ENCODE measurements at regions not wholly inside any gene's neighbourhood (a gene's known extent, or its start where the extent isn't known, plus 50 kb on each side); places are given as distances from the start of the nearest gene placed in this dataset.
"Not testable (repeated sequence)": the region's sequence is repeated elsewhere in the genome, so short reads cannot be mapped to it uniquely, and the experiment has no call there.

DNA sequence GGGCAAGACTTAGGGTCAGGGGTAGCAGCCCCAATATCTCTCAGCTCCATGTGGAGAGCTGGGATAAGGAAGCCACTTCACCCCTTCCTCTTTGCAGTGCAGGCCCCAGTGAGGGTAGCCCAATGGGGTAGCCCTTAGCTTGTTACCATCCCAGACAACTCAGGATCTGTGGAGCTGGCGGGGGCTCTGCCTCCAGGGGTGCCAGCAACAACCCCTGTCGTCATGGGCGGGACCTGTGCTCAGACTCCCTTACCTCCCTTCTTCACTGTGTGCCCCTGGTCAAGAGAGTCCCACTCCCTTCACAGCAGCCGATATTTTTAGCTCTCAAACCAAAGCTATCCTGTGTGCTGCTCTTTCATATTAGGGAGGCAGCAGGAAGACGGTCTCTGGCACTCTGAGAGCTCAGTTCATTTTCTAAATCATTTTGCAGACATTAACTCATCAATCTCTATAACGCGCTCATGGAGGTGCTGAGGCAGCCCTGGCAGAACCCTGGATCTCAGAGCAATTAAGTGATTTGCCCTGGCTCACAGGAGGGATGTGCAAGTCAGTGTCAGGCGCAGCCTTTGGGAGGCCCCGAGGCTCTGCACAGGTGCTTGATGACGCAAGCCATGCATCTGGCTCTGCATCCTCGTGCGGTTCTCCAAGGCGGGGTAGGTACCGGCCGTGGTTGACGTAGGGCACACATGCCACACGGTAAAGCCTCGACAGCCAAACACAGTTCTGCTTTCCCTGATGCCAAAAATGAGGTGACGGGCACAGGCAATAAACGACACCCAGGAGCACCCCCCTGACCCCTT is 357.6 kb downstream of the SHANK2 start:
- no peak for DNase-seq (ENCODE audit: low spot score)

DNA sequence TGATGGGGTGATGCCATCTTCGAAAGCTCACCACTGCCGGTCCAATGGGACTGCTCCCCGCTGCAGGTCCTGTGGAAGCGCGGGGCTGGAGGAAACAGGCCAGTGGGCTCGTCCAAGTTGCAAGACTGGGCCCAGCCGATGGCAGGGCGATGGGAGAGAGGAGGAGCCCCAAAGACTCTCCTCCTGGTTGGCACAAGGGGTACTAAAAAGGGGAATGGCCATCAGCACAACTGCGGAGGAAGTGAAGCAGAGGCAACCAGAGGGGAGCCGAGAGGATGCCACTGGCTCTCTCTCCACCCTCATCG is 357.1 kb downstream of the SHANK2 start:
- DNase-seq (ENCODE audit: low spot score), result no peak

DNA sequence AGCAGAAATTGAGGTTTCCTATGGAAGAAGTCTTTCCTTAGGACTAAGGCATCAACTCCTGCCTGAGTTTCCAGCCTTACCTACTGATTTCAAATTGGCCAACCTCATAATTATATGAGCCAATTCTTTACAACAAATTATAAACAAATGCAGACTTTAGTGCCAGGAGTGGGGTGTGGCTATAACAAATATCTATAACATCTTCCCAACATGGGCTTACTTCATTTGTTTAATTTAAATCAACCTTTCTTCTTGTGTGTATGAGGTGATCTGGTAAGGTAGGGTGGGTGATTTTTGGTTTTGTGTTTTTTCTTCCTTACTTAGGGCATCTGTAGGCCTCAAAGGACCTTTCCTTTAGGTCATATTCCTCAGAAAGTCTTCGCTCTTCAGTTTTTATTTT is 354.9 kb downstream of the SHANK2 start:
- no peak for DNase-seq (ENCODE audit: low spot score)

DNA sequence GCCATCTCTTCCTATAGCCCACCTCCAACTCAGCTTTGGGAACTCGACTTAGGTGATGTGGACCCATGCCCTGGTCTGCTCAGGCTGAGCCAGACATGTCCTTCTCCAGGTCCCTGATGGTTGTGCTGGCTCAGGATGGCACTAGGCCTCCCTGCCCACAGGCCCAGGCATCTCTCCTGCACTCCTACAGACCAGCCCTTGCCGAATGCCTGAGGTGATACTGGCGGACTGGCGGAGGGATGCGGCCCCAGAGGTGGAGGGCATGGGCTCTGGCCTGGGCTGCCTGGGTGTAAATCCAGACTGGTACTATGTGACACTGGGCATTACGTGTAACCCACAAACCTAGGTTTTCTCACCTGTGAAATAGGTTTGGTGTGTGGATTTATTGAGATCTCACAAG is 352.8 kb downstream of the SHANK2 start:
- no peak for DNase-seq (ENCODE audit: low spot score)

DNA sequence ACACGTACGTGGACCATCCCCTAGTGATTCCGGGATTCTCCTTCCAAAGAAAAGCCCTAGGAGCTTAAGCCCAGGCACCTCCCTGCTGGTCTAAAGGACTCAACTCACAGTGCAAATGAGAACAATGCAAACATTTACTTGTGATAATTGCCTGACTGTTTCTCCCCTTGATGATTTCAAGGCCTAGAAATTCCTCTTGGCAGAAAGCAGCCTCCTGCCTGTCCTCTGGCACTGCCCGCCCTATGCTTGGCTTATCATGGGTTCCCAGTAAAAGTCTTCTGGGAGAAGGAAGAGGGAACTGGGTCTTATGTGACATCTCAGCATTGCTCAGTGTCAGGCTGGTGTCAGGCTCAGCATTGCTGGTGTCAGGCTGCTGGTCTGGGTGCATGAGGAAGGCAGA is 351.8 kb downstream of the SHANK2 start:
- no peak for DNase-seq (ENCODE audit: low spot score)

DNA sequence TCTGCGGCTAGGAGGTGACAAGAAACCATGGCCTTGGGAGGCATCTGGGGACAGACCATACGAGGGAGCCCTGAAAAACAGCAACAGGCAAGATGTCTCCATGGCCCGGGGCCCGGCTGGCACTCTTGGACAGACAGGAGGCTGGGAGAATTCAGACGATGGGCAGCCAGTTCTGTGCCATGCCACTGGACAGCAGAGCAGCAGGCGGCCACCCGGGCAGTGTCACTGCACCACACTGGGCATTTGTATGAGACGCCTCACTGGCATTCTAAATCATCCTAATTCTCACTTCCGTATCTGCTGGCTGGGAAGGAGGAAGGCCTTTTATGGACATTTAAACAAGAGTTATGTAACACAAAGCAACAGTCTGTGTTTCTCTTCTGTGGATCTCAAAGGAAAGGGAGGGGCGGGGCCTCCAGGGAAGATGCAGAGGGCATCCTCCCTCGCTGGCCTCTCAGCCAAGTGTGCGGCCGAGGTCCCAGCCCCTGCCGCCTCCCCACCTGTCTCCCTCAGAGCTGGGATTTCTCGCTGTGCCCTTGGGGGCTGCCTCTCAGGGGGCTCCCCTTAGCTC is 350.3 kb downstream of the SHANK2 start:
- DNase-seq (ENCODE audit: low spot score), result peak; percentile 35

DNA sequence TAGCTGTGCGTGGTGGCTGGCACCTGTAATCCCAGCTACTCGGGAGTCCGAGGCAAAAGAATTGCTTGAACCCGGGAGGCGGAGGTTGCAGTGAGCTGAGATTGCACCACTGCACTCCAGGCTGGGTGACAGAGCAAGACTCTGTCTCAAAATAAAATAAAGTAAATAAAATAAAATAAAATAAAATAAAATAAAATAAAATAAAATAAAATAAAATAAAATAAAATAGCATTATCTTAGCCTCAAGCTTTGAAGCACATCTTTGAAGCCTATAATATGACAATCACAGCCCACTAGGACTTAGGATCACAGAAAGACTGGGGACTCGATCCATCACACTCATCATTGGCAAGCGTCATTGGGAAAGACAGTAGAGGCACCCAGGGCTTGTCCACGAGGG is 349.1 kb downstream of the SHANK2 start:
- not testable (repeated sequence) for DNase-seq (ENCODE audit: low spot score)

DNA sequence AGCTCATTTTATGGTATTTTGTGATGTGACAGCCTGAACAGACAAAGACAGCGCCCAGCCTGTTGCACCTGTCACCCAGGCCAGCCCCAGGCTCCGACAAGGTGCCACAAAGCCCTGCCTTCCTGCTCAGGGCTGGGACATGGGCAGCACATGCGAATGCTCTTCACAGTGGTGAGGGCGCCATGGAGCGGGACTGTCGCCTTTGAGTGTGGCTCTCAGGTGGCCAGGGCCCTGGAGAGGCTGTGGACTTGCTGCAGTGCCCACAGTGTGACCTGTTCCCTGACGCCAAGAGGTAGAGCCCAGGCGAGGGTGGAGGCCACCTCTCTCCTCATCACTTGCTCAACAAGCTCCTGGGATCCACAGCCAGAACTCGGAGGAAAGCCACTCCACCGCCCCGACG is 346.3 kb downstream of the SHANK2 start:
- no peak for DNase-seq (ENCODE audit: low spot score)

DNA sequence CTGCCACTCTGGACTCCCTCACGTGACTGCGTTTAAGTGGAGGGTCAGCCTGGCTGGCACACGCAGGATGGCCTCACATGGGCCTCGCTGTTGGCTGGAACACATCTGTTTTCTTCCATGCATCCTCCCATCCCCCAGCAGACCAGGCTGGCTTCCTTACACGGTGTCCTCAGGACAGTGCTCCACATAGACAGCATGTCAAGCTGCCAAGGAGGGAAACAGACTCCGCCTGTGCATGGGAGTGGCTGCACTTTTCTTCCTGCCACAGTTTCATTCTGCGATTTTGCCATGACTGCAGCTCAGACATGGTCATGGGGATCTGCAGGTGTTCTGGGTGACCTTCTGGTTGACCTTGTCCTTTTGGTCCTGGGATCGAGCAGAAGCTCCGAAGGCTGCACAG is 344.2 kb downstream of the SHANK2 start:
- DNase-seq (ENCODE audit: low spot score), result no peak

DNA sequence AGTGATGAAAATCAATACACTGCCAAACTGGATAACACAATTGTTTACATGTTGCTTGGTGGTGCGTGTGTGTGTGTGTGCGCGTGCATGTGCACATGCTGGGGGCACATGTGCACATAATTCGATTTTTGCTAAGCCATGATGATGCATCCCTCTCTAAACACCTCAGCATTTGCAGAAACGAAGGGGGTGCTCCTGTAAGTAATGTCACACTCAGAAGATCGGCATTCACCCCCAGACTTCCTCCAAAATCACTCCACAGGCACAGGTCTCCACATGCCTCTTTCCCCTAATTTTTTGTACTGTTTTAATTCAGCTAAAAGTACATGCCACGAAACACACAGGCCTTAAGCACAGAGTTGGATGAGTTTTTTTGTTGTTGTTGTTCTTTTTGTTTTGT is 341.5 kb downstream of the SHANK2 start:
- no peak for DNase-seq (ENCODE audit: low spot score)

DNA sequence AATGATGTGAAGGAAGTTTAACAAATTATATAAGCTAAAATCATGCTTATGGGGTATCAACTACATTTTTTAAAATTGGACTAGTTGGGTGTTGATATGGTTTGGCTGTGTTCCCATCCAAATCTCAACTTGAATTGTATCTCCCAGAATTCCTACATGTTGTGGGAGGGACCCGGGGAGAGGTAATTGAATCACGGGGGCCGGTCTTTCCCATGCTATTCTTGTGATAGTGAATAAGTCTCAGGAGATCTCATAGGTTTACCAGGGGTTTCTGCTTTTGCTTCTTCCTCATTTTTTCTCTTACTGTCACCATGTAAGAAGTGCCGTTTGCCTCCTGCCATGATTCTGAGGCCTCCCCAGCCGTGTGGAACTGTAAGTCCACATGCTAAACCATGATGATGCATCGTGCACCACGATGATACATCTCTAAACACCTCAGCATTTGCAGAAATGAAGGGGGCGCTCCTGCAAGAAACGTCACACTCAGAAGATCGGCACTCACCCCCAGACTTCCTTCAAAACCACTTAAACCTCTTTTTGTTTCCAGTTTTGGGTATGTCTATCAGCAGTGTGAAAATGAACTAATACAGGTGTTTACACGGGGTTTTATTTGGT is 340.0 kb downstream of the SHANK2 start:
- peak; percentile 89 for DNase-seq (ENCODE audit: low spot score)

DNA sequence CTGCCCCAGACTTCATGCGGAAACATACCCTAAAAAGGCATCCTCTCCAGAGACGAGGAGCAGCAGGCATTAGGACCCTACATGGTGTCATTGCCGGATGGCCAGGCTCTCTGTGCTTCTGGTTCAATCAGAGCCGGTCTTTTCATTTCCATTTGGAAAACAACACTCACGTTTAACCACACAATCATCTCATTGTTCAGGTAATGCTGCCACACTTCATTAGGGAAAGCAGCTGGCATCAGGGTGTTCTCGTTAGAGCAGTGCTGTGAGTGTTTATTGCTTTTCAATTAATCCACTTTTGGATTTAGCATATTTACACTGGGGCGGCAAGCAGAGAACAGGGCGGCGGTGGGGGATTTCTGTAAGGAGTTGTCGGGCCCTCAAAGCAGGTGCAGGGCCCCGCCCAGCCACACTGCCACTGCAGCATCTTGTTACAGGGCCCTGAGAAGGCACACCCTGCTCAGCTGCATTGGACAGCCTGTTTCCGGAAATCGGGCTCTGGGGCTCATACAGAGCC is 338.6 kb downstream of the SHANK2 start:
- DNase-seq (ENCODE audit: low spot score), result no peak

DNA sequence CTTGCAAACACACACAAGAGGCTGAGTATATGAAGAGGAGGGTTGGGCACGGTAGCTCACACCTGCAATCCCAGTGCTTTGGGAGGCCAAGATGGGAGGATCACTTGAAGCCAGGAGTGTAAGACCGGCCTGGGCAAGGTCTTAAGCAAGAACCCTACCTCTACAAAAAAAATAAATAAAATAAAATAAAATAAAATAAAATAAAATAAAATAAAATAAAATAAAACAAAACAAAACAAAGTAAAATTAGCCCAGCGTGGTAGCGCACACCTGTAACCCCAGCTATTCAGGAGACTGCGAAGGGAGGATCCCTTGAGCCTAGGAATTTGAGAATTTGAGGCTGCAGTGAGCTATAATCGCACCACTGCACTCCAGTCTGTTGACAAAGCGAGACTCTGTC is 337.9 kb downstream of the SHANK2 start:
- DNase-seq (ENCODE audit: low spot score), result no peak

DNA sequence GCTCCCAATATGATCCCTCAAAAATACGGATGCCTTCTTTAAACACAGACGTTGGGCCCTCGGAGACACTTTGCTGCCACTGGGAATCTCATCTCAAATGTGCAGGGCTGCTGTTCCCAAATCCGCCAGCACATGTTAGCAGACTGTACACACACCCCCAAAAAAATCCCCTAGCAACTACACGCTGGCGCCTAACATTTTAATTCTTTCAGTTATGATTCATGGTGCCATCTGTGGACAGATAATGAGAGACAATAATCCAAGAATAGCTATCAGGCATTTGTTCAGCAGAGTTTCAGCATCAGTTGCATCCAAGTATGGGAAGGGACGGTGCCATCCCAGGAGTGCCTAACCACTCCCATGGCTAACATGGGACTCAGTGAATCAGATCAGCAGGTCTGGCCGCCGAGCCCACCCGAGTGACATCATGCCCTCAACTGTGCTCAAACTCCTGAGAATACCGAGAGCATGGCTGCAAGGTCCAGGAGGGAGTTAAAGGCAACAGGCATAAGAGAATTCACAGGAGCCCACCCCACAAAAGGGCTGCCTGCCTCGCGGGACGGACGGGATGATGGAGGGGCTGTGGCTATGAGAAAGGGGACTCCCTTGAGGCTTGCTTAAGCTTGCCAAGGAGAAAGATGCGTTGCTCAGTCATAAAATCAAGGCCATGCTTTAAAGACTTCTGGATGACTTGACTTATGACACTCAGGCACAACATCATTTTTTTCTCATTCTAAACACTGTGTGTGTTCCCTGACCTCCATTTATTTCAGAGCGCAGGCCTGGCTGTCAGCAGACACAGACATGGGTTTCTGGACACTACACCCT is 337.0 kb downstream of the SHANK2 start:
- no peak for DNase-seq (ENCODE audit: low spot score)

DNA sequence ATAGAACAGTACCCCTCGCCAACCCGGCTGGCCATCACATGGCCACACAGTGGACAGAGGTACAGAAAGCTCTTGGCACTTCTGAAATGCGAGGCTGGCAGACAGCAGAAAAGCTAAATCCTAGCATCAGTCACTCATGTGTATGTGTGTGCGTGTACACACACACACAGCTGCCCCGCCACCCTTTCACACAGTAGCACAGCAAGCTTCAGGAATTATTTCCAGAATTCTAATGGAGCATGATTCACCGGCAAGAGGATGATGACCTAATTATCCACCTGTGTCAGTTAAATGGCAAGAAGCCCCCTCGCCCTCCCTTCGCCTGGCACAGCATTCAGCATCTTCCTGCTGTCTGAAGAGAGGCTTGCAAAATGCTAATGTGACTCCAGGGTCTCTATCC is 336.0 kb downstream of the SHANK2 start:
- DNase-seq (ENCODE audit: low spot score), result peak; percentile 74

DNA sequence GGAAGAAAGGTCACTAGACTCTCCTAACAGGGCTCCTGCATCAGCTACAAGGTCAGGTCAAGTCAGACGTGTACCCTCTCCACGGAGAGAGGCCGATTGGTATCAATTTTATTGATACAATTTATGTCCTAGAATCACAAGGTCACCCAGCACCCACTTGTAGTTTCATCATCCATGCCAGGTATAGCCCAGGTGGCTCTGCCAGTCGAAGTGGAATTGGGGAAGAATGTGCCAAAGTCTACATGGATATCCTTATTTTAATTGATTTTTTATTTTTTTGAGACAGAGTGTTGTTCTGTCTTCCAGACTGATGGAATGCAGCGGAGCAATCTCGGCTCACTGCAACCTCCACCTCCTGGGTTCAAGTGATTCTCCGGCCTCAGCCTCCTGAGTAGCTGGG is 334.1 kb downstream of the SHANK2 start:
- DNase-seq (ENCODE audit: low spot score), result no peak

DNA sequence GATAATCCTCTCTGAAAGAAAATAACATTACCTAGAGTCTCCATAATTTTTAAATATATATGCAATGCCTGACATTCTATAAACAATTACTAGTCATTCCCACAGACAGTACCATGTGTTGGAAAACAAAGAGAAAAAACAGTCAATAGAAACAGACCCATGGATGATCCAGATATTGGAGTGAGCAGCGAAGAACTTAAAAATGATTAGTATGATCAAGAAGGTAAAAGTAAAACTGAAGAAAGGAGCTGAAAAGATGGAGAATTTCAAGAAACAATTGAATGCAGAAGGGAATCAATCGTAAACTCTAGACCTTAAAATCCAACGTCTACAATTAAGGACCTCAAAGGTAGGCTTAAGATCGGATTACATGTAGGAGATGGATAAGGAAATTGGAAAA is 330.6 kb downstream of the SHANK2 start:
- DNase-seq (ENCODE audit: low spot score), result no peak

DNA sequence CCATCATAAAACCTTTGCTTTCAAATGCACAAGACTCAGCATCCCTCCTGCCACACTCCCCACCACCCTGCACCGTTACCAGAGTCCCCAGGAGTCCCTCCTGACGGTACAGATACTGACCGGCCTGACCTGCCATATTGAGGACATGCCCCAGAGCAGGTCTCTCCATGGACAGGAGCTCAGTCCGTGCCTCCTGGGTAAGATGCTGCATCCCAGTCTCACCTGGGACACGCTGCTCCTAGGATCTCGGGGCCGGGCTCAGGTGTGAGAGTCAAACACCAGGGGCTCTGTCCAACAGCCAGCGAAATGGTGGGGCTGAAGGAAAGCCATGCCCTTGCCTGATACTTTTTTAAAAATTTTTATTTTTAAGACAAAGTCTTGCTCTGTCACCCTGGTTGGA is 328.3 kb downstream of the SHANK2 start:
- DNase-seq (ENCODE audit: low spot score), result no peak

DNA sequence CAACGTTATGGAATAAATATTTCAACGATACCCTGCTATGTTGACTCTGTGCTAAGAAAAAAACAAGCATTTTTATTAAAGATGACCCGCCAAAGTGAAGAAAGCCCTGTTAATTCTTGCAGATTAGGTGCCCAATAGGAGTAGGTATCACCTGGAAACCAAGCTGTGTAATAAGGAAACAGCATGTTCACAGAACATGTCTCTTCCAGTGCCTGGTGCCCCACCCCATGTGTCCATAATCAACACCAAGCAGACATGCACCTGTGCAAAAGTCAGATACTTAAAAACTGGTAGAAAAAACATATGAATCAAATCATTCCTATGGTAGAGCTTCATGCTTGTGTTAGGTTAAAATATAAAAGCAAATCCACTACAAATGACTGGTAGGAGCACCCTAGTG is 327.1 kb downstream of the SHANK2 start:
- no peak for DNase-seq (ENCODE audit: low spot score)

DNA sequence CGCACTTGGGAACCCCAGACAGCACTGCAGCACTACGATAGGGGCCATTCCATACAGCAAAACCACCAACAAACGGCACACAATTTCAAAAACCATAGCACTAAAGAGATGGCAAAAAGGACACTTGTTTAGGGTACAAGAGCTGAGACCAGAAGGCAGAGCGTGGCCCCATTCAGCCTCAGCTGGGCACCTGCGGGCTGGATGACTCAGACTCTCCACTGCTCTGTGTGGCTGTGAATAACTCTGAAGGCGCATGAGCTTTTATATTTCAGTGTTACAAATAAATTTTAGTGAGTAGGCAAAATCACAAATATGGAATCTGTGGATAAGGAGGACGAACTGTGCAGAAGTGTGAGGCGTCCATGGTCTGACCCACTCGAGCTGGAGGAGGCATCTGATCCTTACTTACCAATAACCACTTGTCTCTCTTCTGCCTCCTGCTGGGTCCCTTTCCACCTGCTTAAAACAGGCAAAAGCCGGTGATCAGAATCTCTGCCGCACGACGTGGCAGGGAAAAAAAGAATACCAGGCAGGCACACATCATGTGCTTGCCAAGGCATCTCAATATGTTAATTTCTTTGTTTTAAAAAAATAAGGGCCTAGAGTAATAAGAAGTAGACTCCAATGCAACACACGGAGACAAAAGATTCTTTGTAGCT is 325.7 kb downstream of the SHANK2 start:
- no peak for DNase-seq (ENCODE audit: low spot score)

DNA sequence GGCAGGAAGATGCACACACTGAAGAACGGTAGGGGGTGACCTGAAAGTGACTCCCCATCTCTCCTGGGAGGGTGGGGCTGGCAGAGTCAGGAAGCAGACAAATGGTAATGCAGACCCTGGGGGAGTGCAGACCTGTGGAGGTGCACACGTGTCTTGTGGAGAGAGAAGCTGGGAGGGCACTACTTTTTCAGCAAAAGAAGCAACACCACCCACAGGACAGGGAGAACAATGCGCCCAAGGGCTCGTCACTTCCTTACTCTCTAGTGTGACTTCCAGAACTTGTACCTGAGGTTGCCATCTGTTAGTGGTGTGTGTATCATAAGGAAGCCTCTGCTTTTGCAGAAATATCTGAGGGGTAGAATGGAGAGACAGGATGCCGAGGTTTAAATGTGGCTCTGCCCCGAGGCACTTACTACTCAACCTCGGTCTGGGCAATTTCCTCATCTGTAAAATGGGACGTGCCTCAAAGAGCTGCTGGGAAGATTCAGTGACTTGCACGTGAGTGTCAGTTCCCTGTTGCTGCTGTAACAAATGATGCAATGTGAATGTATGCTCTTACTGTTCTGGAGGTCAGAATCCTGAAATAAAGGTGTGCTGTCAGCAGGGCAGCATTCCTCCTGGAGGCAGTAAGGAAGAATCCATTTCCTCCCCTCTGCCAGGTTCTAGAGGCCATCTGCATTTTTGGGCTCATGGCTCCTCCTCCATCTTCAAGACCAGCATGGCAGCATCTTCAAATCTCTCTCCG is 323.4 kb downstream of the SHANK2 start:
- DNase-seq (ENCODE audit: low spot score), result no peak

Data from kidney tubule cell (primary cell).